HCT116 (cell line): ENCODE measurements at regions not wholly inside any gene's neighbourhood (a gene's known extent, or its start where the extent isn't known, plus 50 kb on each side); places are given as distances from the start of the nearest gene placed in this dataset.

ENCODE experiments used
- ATAC-seq: fragments of 200-7000 bp; cut with Tn5 transposase; 2 replicates; pipeline ENCODE4 v1.9.1; 2020; ENCODE audit warnings: mild to moderate bottlenecking, moderate library complexity
- BruUV-seq: library from RNA; stranded (reverse); fragments of 400-500 nt; replicated peaks from 2 replicates; lab custom pipeline; 2021; lab: Mats Ljungman, UMichigan
- CTCF ChIA-PET: fragments of 300-600 bp; sonication (Branson Sonifier 250); formaldehyde crosslinking; loops from one replicate; lab custom pipeline; 2021; ENCODE audit warnings: antibody characterized with exemption; lab: Charles Lee
- POLR2A ChIA-PET: fragments of 300-600, 350-600 bp; sonication (Branson Sonifier 250); formaldehyde crosslinking; loops from one replicate; lab custom pipeline; 2021; ENCODE audit warnings: antibody characterized with exemption; lab: Charles Lee
- RAD21 ChIA-PET, 2 experiments: fragments of 300-600 bp; sonication (Branson Sonifier 250); formaldehyde crosslinking; loops; one replicate each; lab custom pipeline; 2023; ENCODE audit warnings: low total read pairs in 2 of 2; ENCODE audit not compliant: uncharacterized antibody in 2 of 2, unreplicated experiment in 2 of 2, low non-redundant PET in 1 of 2; lab: Charles Lee
- DNase-seq: peaks from one replicate; pipeline ENCODE4 v3.0.0-alpha.2; 2010; ENCODE audit warnings: low read depth, low spot score
- H2AFZ ChIP-seq: fragments of 200-600 bp; shearing (Covaris generic), sonication (generic); 2 replicates; pipeline ENCODE4 v1.6.1; 2017; ENCODE audit warnings: low read depth, mixed run types, mixed read lengths, antibody characterized with exemption, low read length; ENCODE audit not compliant: poor library complexity, severe bottlenecking
- H3K27ac ChIP-seq: 2 replicates; pipeline ENCODE4 v1.5.1; 2012; ENCODE audit warnings: low read depth, low read length
- H3K27me3 ChIP-seq: fragments of 200-600 bp; sonication (generic); 2 replicates; pipeline ENCODE4 v1.6.1; 2016; ENCODE audit warnings: mixed run types, low read length, mixed read lengths; ENCODE audit not compliant: insufficient read depth
- H3K36me3 ChIP-seq, 2 experiments: fragments of 200-500 bp in 1 of 2; fragments of 200-600 bp in 1 of 2; sonication (Bioruptor generic) in 1 of 2; sonication (generic) in 1 of 2; 2 replicates each; pipeline versions ENCODE4 v1.5.1 to v1.6.1; 2014 to 2016; ENCODE audit warnings: low read length in 2 of 2, inconsistent platforms in 1 of 2, mixed read lengths in 1 of 2, mixed run types in 1 of 2; ENCODE audit not compliant: insufficient read depth in 2 of 2, control insufficient read depth in 1 of 2
- H3K4me1 ChIP-seq, 2 experiments: fragments of 200-600 bp in 1 of 2; sonication (generic) in 1 of 2; 2 replicates each; pipeline versions ENCODE4 v1.5.1 to v1.6.1; 2012 to 2017; ENCODE audit warnings: low read length in 2 of 2, inconsistent platforms in 1 of 2, mild to moderate bottlenecking in 1 of 2, mixed read lengths in 1 of 2, mixed run types in 1 of 2, moderate library complexity in 1 of 2; ENCODE audit not compliant: insufficient read depth in 2 of 2, control insufficient read depth in 1 of 2
- H3K4me2 ChIP-seq: fragments of 200-600 bp; sonication (generic); 2 replicates; pipeline ENCODE4 v1.6.1; 2017; ENCODE audit warnings: mixed run types, low read length, mixed read lengths
- H3K4me3 ChIP-seq, 2 experiments: fragments of 200-600 bp in 1 of 2; sonication (generic) in 1 of 2; replicated peaks in 1 of 2; 2 replicates each; pipeline ENCODE4 v1.5.1; 2011 to 2016; ENCODE audit warnings: low read length in 2 of 2, control low read depth in 1 of 2, low read depth in 1 of 2, mild to moderate bottlenecking in 1 of 2, mixed read lengths in 1 of 2, mixed run types in 1 of 2
- H3K79me2 ChIP-seq: fragments of 200-600 bp; sonication (generic); 2 replicates; pipeline ENCODE4 v1.6.1; 2017; ENCODE audit warnings: mild to moderate bottlenecking, mixed run types, low read length, moderate library complexity, mixed read lengths; ENCODE audit not compliant: insufficient read depth
- H3K9ac ChIP-seq: fragments of 200-600 bp; sonication (generic); 2 replicates; pipeline ENCODE4 v1.6.1; 2016; ENCODE audit warnings: low read length, mixed read lengths
- H3K9me2 ChIP-seq: fragments of 200-600 bp; sonication (generic), shearing (Covaris generic); 2 replicates; pipeline ENCODE4 v1.6.1; 2017; ENCODE audit warnings: mixed run types, mild to moderate bottlenecking, moderate library complexity; ENCODE audit not compliant: insufficient read depth
- H3K9me3 ChIP-seq, 2 experiments: fragments of 200-500 bp in 1 of 2; fragments of 200-600 bp in 1 of 2; sonication (Bioruptor generic) in 1 of 2; sonication (generic) in 1 of 2; 2 replicates each; pipeline ENCODE4 v1.6.1; 2014 to 2017; ENCODE audit warnings: low read length in 2 of 2, mixed read lengths in 2 of 2, inconsistent platforms in 1 of 2, low read depth in 1 of 2, mild to moderate bottlenecking in 1 of 2, mixed run types in 1 of 2, moderate library complexity in 1 of 2; ENCODE audit not compliant: control insufficient read depth in 1 of 2, insufficient read depth in 1 of 2
- H4K20me1 ChIP-seq: fragments of 200-600 bp; sonication (generic), shearing (Covaris generic); 2 replicates; pipeline ENCODE4 v1.6.1; 2017; ENCODE audit warnings: mixed run types, mild to moderate bottlenecking, moderate library complexity; ENCODE audit not compliant: insufficient read depth
- CEBPB ChIP-seq: IDR thresholded peaks from 2 replicates; pipeline ENCODE4 v1.6.1; 2012; ENCODE audit warnings: low read depth
- CTCF ChIP-seq, 3 experiments: fragments of 200-600 bp in 1 of 3; sonication (generic) in 1 of 3; IDR thresholded peaks in 2 of 3; conservative IDR thresholded peaks in 1 of 3; 2 replicates each; pipeline ENCODE4 v1.5.1; 2012 to 2017; ENCODE audit warnings: low read depth in 2 of 3, low read length in 2 of 3, antibody characterized with exemption in 1 of 3, borderline replicate concordance in 1 of 3, control low read depth in 1 of 3, mild to moderate bottlenecking in 1 of 3, mixed read lengths in 1 of 3, mixed run types in 1 of 3, moderate library complexity in 1 of 3; ENCODE audit not compliant: insufficient read depth in 1 of 3
- POLR2A ChIP-seq: IDR thresholded peaks from 2 replicates; pipeline ENCODE4 v1.7.0; 2011; ENCODE audit warnings: borderline replicate concordance; ENCODE audit not compliant: insufficient read depth, insufficient read length; ENCODE audit errors: extremely low read depth
- RAD21 ChIP-seq: IDR thresholded peaks from 2 replicates; pipeline ENCODE4 v1.6.1; 2012; ENCODE audit warnings: low read depth, mild to moderate bottlenecking
- SP1 ChIP-seq: IDR thresholded peaks from 2 replicates; pipeline ENCODE4 v1.6.1; 2012; ENCODE audit warnings: low read depth
- intact Hi-C: fragments of 100-400 bp; cut with micrococcal nuclease; formaldehyde crosslinking; loops from 2 replicates; pipeline ENCODE4 v1.10.0; 2022

GRCh38 chrX:137194164-137194563 lies 160.4 kb upstream of the GPR101 start:
- ChIA-PET RAD21 (no interaction called here), POLR2A (no interaction called here), CTCF (interaction anchor here (1.0 kb wide), 1 partner anchor 993 kb away, joined by 3 read pairs; no protein-coding TSS in a partner anchor)
- Histone ChIP-seq H3K4me3 (no peak overlapping the region), H3K27me3 (no peaks in the 10 kb centered on the region), H4K20me1 (no peaks in the 10 kb centered on the region), H3K27ac (no peak overlapping the region), H3K4me1 (no peaks in the 10 kb centered on the region), H3K79me2 (no peaks in the 10 kb centered on the region), H3K9me3 (no peaks in the 10 kb centered on the region), H3K4me2 (no peak overlapping the region), H3K9ac (no peak overlapping the region), H3K36me3 (no peaks in the 10 kb centered on the region), H3K9me2 (no peaks in the 10 kb centered on the region), H2AFZ (no peak overlapping the region)
- intact Hi-C loops = loop anchor here (1.0 kb wide), 2 partner anchors 234 to 239 kb away; no protein-coding TSS in a partner anchor
- DNase-seq = peak; percentile 16
- BruUV-seq = no TSS peak
- peak; percentile 71 for ATAC-seq
- TF ChIP-seq CTCF (IDR thresholded peaks at IDR 0.05 in 2 of 3, conservative IDR thresholded peaks at IDR 0.05 in 1 of 3; ENCODE audit: borderline replicate concordance in 1 of 3, insufficient read depth in 1 of 3, low read depth in 2 of 3, low read length in 2 of 3) (peak in 2 of 3 experiments; percentile 46 to 49; a peak in 4 of 6 replicates), POLR2A (no peak), SP1 (no peak), RAD21 (peak; percentile 38)
- TF ChIP-seq, all 23 proteins: peak for 2

DNA sequence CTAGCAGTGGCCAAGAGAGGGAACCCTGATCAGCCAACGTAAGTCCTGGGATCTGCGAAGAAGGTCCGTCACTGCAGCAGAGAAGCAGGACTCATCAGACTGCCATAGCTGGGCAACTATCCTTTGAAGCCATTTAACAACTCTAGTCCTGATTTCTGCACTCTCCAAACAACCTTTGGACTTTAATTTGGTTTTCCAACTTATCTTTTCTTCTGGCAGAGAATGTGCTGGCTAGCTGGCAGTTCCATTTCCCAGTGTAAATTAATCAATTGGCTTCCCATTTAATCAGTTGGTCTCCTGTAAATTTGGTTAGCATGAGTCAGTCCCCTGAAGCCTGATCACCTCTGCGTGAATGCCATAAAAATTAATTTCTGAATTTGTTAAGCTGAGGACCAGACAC lies 153.7 kb upstream of the GPR101 start:
- ChIA-PET POLR2A (no interaction called here), RAD21 (no interaction called here)
- no peaks in the 10 kb centered on the region for H3K79me2 ChIP-seq
- no peak overlapping the region for H3K4me3 ChIP-seq
- DNase-seq (no peak), ATAC-seq (no peak)
- no peaks in the 10 kb centered on the region for H3K36me3 ChIP-seq
- H3K4me1 ChIP-seq = no peaks in the 10 kb centered on the region
- no TSS peak for BruUV-seq
- H3K4me2 ChIP-seq = no peak overlapping the region
- H3K9me2 ChIP-seq = no peaks in the 10 kb centered on the region
- H3K9ac ChIP-seq = no peak overlapping the region
- no peak overlapping the region for H2AFZ ChIP-seq
- no peaks in the 10 kb centered on the region for H4K20me1 ChIP-seq
- no peak for TF ChIP-seq CEBPB
- TF ChIP-seq, all 23 proteins: peak for 0
- H3K27ac ChIP-seq = no peak overlapping the region
- CTCF ChIA-PET = no interaction called here
- H3K9me3 ChIP-seq = no peaks in the 10 kb centered on the region
- H3K27me3 ChIP-seq = no peaks in the 10 kb centered on the region; the same call in 1 of the 2 replicates
- intact Hi-C loops = no loop called here
